HAP-1 (cell line): ENCODE measurements at regions not wholly inside any gene's neighbourhood (a gene's known extent, or its start where the extent isn't known, plus 50 kb on each side); places are given as distances from the start of the nearest gene placed in this dataset.

Experiments used
- DNase-seq, 2 experiments: peaks; one replicate each; pipeline ENCODE4 v3.0.0-alpha.2; 2016 to 2020; ENCODE audit warnings: low spot score in 2 of 2
- H3K27me3 ChIP-seq: fragments of 250-450 bp; sonication (Bioruptor Pico); 2 replicates; pipeline ENCODE4 v1.5.1; 2020; ENCODE audit warnings: low read depth, mild to moderate bottlenecking, moderate library complexity
- H3K36me3 ChIP-seq: fragments of 250-450 bp; sonication (Bioruptor Pico); replicated peaks from 2 replicates; pipeline ENCODE4 v1.5.1; 2020; ENCODE audit warnings: mild to moderate bottlenecking
- H3K4me1 ChIP-seq: fragments of 250-450 bp; sonication (Bioruptor Pico); 2 replicates; pipeline ENCODE4 v1.5.1; 2020; ENCODE audit warnings: mild to moderate bottlenecking
- H3K4me3 ChIP-seq: fragments of 250-450 bp; sonication (Bioruptor Pico); 2 replicates; pipeline ENCODE4 v1.5.1; 2020; ENCODE audit warnings: mild to moderate bottlenecking, moderate library complexity
- H3K9me3 ChIP-seq: fragments of 250-450 bp; sonication (Bioruptor Pico); 2 replicates; pipeline ENCODE4 v1.5.1; 2020; ENCODE audit warnings: mild to moderate bottlenecking, moderate library complexity
- in situ Hi-C: fragments of 300-500 bp; cut with MboI; formaldehyde crosslinking; loops from 3 replicates; pipeline ENCODE4 v1.14.3; 2020; ENCODE audit warnings: low sequenced_read_pairs, inconsistent platforms, mixed read lengths

- no peak for DNase-seq
- Histone ChIP-seq H3K4me3 (no peak overlapping the region), H3K9me3 (no peaks in the 10 kb centered on the region), H3K27me3 (no peaks in the 10 kb centered on the region), H3K36me3 (no peaks in the 10 kb centered on the region), H3K4me1 (no peaks in the 10 kb centered on the region)
- in situ Hi-C loops: no loop called here
Measured at GRCh38 chr15:85986741-85987140, 92.9 kb upstream of the AGBL1 start.

DNA sequence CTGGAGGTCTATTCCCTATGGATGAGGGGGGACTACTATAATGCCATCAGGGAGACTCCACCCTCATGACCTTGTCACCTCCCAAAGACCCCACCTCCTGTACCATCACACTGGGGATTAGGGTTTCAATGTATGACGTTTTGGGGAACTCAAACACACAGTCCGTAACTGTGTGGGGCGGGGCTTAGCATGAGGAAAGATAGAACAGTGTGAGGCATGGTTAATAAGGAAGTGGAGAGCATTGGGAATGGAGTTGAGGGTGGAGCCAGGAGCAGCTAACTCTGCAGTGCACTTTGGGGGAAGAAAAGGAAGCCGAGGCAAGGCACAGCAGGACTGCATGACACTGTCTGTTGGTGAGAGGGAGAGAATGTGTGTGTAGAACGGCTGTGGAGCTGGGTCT is 90.9 kb upstream of the AGBL1 start:
- Histone ChIP-seq H3K4me1 (no peaks in the 10 kb centered on the region), H3K27me3 (no peaks in the 10 kb centered on the region)

GRCh38 chr15:85992224-85992623 is 87.4 kb upstream of the AGBL1 start:
- no peak for DNase-seq
- in situ Hi-C loops: no loop called here
- Histone ChIP-seq H3K4me1 (no peaks in the 10 kb centered on the region), H3K9me3 (no peaks in the 10 kb centered on the region), H3K36me3 (no peaks in the 10 kb centered on the region), H3K4me3 (no peak overlapping the region), H3K27me3 (no peaks in the 10 kb centered on the region)

More for the DNA sequence above, 90.9 kb upstream of the AGBL1 start:
- in situ Hi-C loops: no loop called here
- no peak for DNase-seq
- H3K4me3 ChIP-seq: no peak overlapping the region
- H3K9me3 ChIP-seq: no peaks in the 10 kb centered on the region
- H3K36me3 ChIP-seq: no peaks in the 10 kb centered on the region

GRCh38 chr15:85993116-85993515 is 86.6 kb upstream of the AGBL1 start:
- Histone ChIP-seq H3K4me1 (no peaks in the 10 kb centered on the region), H3K36me3 (no peaks in the 10 kb centered on the region), H3K27me3 (no peaks in the 10 kb centered on the region), H3K9me3 (no peaks in the 10 kb centered on the region), H3K4me3 (no peak overlapping the region)
- in situ Hi-C loops: no loop called here
- no peak for DNase-seq

- Histone ChIP-seq H3K9me3 (no peaks in the 10 kb centered on the region), H3K4me3 (no peak overlapping the region), H3K36me3 (no peaks in the 10 kb centered on the region), H3K27me3 (no peaks in the 10 kb centered on the region), H3K4me1 (no peaks in the 10 kb centered on the region)
- no peak for DNase-seq
- in situ Hi-C loops: no loop called here
Measured at GRCh38 chr15:85997618-85998017, 82.1 kb upstream of the AGBL1 start.

DNA sequence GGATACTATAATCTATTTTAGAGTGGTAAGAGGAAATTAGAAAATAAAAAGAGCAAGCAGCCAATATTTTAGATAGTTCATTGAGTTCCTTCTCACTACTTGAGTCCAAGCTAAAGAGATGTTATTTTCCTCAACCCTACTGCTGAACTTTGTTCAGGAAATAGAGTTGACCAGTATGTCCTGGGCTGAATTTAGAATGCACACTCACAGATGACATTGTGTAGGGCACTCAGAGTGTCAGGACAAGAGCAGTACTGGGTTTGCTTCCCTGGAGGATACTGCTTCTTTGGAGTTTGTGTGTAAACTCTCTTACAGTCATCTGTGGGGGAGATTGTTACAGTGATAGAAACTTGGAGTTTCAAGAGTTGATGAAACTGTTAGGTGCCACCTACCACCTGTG is 80.0 kb upstream of the AGBL1 start:
- Histone ChIP-seq H3K4me3 (no peak overlapping the region), H3K4me1 (no peaks in the 10 kb centered on the region), H3K27me3 (peaks cover 2% of the 10 kb centered on the region; the same call in 1 of the 2 replicates), H3K36me3 (no peaks in the 10 kb centered on the region), H3K9me3 (no peaks in the 10 kb centered on the region)
- no peak for DNase-seq
- in situ Hi-C loops: no loop called here

- Histone ChIP-seq H3K4me3 (no peak overlapping the region), H3K36me3 (no peaks in the 10 kb centered on the region), H3K4me1 (no peaks in the 10 kb centered on the region), H3K27me3 (peaks cover 5% of the 10 kb centered on the region; the same call in 1 of the 2 replicates), H3K9me3 (no peaks in the 10 kb centered on the region)
- in situ Hi-C loops: no loop called here
- no peak for DNase-seq
Measured at GRCh38 chr15:86001200-86001599, 78.5 kb upstream of the AGBL1 start.

DNA sequence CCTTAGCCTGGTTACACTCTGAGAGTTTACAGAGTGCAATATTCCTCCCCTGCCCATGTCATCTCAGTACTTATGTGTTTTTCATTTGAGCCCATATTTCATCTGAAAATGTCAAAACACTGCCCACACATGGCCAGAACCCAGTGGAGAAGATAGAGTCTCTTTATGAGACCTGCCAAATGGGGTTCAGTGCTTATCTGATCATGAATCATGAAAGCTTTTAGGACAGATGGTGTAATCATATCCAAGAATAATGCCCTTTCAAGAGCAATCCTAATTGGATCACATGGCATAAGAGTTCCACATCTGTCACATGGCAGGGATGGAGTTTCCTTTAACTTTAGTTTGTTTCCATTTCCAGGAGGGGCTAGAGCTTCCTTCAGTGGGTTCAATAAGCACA is 77.2 kb upstream of the AGBL1 start:
- no peak overlapping the region for H3K4me3 ChIP-seq
- H3K4me1 ChIP-seq: no peaks in the 10 kb centered on the region
- no peak for DNase-seq
- H3K27me3 ChIP-seq: peaks cover 5% of the 10 kb centered on the region; the same call in 1 of the 2 replicates
- in situ Hi-C loops: no loop called here
- no peaks in the 10 kb centered on the region for H3K36me3 ChIP-seq
- no peaks in the 10 kb centered on the region for H3K9me3 ChIP-seq

GRCh38 chr15:86004061-86004460 is 75.6 kb upstream of the AGBL1 start:
- Histone ChIP-seq H3K36me3 (no peaks in the 10 kb centered on the region), H3K4me1 (no peaks in the 10 kb centered on the region), H3K4me3 (no peak overlapping the region), H3K9me3 (no peaks in the 10 kb centered on the region), H3K27me3 (peaks cover 16% of the 10 kb centered on the region; the same call in 1 of the 2 replicates)
- DNase-seq: no peak
- in situ Hi-C loops: no loop called here

- no peak overlapping the region for H3K4me3 ChIP-seq
- peaks cover 16% of the 10 kb centered on the region; the same call in 1 of the 2 replicates for H3K27me3 ChIP-seq
- DNase-seq: no peak
- H3K36me3 ChIP-seq: no peaks in the 10 kb centered on the region
- in situ Hi-C loops: no loop called here
- H3K4me1 ChIP-seq: no peaks in the 10 kb centered on the region
- no peaks in the 10 kb centered on the region for H3K9me3 ChIP-seq
Measured at GRCh38 chr15:86006546-86006945, 73.1 kb upstream of the AGBL1 start.

- no peak for DNase-seq
- in situ Hi-C loops: no loop called here
- Histone ChIP-seq H3K9me3 (no peaks in the 10 kb centered on the region), H3K4me3 (no peak overlapping the region), H3K4me1 (no peaks in the 10 kb centered on the region), H3K36me3 (no peaks in the 10 kb centered on the region), H3K27me3 (peaks cover 13% of the 10 kb centered on the region; the same call in 1 of the 2 replicates)
Measured at GRCh38 chr15:86009727-86010126, 69.9 kb upstream of the AGBL1 start.

GRCh38 chr15:86010398-86010797 is 69.3 kb upstream of the AGBL1 start:
- peaks cover 16% of the 10 kb centered on the region; the same call in 1 of the 2 replicates for H3K27me3 ChIP-seq
- in situ Hi-C loops: no loop called here
- no peaks in the 10 kb centered on the region for H3K9me3 ChIP-seq
- H3K36me3 ChIP-seq: no peaks in the 10 kb centered on the region
- no peak for DNase-seq
- no peaks in the 10 kb centered on the region for H3K4me1 ChIP-seq
- no peak overlapping the region for H3K4me3 ChIP-seq

DNA sequence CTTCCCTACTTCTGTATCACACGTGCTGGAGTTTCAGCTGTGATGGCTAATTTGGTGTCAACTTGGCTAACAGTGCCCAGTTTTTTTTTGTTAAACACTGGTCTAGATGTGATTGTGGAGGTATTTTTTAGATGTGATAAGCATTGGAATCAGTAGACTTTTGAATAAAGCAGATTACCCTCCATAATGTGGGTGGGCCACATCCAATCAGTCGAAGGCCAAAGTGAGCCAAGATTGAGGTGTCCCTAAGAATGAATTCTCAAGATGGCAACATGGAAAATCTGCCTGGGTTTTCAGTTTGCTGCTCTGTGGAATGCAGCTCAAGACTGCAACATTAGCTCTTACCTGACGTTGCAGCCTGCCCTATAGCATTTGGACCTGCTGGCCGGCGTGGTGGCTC is 68.8 kb upstream of the AGBL1 start:
- in situ Hi-C loops: no loop called here
- no peak for DNase-seq
- H3K4me3 ChIP-seq: no peak overlapping the region
- peaks cover 17% of the 10 kb centered on the region; the same call in 1 of the 2 replicates for H3K27me3 ChIP-seq
- H3K9me3 ChIP-seq: no peaks in the 10 kb centered on the region
- H3K36me3 ChIP-seq: no peaks in the 10 kb centered on the region
- H3K4me1 ChIP-seq: no peaks in the 10 kb centered on the region

GRCh38 chr15:86014016-86014415 is 65.7 kb upstream of the AGBL1 start:
- DNase-seq: no peak
- Histone ChIP-seq H3K27me3 (peaks cover 6% of the 10 kb centered on the region; the same call in 1 of the 2 replicates), H3K4me1 (no peaks in the 10 kb centered on the region), H3K36me3 (no peaks in the 10 kb centered on the region), H3K9me3 (no peaks in the 10 kb centered on the region), H3K4me3 (no peak overlapping the region)
- in situ Hi-C loops: no loop called here

DNA sequence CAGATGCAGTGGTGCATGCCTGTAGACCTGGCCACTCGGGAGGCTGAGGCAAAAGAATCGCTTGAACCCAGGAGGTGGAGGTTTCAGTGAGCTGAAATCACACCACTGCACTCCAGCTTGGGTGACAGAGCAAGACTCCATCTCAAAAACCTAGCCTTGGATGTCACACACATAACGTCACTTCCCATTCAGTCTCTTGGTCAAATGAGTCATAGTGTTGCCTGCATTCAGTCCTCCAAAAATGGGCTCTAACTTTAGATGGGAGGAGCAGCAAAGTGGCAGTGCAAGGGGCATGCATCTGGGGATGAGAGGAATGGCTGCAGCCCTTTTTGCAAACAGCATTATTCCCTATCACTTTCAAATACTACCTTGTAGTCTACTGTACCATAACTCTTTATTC is 62.9 kb upstream of the AGBL1 start:
- DNase-seq: no peak
- Histone ChIP-seq H3K36me3 (no peaks in the 10 kb centered on the region), H3K27me3 (peaks cover 6% of the 10 kb centered on the region; the same call in 1 of the 2 replicates), H3K4me3 (no peak overlapping the region), H3K9me3 (no peaks in the 10 kb centered on the region), H3K4me1 (no peaks in the 10 kb centered on the region)
- in situ Hi-C loops: no loop called here
